ENCODE measurements at regions not wholly inside any gene's neighbourhood (a gene's known extent, or its start where the extent isn't known, plus 50 kb on each side); places are given as distances from the start of the nearest gene placed in this dataset.
A peak's percentile ranks its signal among the peaks of the same experiment; 100 is the strongest.

DNA sequence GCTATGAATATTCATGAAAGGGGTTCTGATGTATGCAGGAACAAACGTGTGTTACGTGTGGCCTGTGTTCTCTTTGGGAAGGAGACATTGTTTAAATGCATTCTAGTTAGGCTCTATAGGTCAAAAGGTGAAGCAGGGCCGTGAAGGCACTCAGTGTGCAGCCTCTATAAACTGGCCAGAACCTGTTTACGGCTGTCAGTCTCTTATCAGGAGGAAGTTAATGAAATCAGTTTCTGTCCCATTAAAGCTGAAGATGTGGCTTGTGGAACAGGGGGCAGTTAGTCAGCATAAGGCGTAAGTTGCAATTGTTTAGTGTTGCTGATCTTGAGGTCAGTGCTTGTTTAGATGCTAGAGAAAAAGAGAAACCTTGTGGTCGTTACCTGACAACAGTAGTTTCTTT, 111.5 kb upstream of the KCNG1 start:
- Histone ChIP-seq H3K27me3 (ENCODE audit: insufficient read depth, poor library complexity, severe bottlenecking) (no peaks in the 10 kb centered on the region), H3K9me3 (ENCODE audit: severe bottlenecking) (no peaks in the 10 kb centered on the region), H3K27ac (ENCODE audit: poor library complexity, severe bottlenecking) (no peak overlapping the region), H3K4me3 (ENCODE audit: severe bottlenecking) (no peak overlapping the region), H3K36me3 (ENCODE audit: low read depth) (no peaks in the 10 kb centered on the region), H3K4me1 (ENCODE audit: insufficient read depth, poor library complexity, severe bottlenecking) (no peaks in the 10 kb centered on the region)
- DNase-seq (ENCODE audit: low spot score) (no peak), ATAC-seq (ENCODE audit: low read depth) (no peak)
- TF ChIP-seq, protein P1, sequence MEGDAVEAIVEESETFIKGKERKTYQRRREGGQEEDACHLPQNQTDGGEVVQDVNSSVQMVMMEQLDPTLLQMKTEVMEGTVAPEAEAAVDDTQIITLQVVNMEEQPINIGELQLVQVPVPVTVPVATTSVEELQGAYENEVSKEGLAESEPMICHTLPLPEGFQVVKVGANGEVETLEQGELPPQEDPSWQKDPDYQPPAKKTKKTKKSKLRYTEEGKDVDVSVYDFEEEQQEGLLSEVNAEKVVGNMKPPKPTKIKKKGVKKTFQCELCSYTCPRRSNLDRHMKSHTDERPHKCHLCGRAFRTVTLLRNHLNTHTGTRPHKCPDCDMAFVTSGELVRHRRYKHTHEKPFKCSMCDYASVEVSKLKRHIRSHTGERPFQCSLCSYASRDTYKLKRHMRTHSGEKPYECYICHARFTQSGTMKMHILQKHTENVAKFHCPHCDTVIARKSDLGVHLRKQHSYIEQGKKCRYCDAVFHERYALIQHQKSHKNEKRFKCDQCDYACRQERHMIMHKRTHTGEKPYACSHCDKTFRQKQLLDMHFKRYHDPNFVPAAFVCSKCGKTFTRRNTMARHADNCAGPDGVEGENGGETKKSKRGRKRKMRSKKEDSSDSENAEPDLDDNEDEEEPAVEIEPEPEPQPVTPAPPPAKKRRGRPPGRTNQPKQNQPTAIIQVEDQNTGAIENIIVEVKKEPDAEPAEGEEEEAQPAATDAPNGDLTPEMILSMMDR (IDR thresholded peaks at IDR 0.05; ENCODE audit: poor library complexity, severe bottlenecking), result no peak

DNA sequence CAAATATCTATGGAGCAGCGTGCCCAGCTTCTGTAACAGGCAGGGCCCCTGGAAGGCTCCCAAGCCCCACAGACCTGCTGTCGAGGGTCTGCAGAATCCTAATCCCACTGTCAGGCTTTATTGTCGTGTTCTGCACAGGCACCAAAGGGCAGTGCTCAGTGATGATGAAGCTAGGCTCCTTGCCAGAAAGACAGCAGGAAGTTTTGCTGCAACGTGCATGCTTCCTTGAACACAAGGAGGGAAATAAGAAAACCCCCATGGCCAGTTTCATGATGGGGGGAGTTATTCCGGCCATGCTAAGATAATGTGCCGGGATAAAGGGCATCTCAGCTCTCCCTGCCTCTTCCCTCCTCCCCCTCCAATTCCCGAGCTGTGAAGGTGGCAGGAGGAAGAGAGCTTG, 109.4 kb upstream of the KCNG1 start:
- peaks cover 14% of the 10 kb centered on the region for H3K4me1 ChIP-seq (ENCODE audit: insufficient read depth, poor library complexity, severe bottlenecking)
- ATAC-seq (ENCODE audit: low read depth) (no peak), DNase-seq (ENCODE audit: low spot score) (no peak)
- no peak overlapping the region for H3K4me3 ChIP-seq (ENCODE audit: severe bottlenecking)
- H3K9me3 ChIP-seq (ENCODE audit: severe bottlenecking), result no peaks in the 10 kb centered on the region
- no peaks in the 10 kb centered on the region for H3K36me3 ChIP-seq (ENCODE audit: low read depth)
- TF ChIP-seq, protein P1 (IDR thresholded peaks at IDR 0.05; ENCODE audit: poor library complexity, severe bottlenecking), result no peak
- H3K27me3 ChIP-seq (ENCODE audit: insufficient read depth, poor library complexity, severe bottlenecking), result no peaks in the 10 kb centered on the region
- H3K27ac ChIP-seq (ENCODE audit: poor library complexity, severe bottlenecking), result no peak overlapping the region

DNA sequence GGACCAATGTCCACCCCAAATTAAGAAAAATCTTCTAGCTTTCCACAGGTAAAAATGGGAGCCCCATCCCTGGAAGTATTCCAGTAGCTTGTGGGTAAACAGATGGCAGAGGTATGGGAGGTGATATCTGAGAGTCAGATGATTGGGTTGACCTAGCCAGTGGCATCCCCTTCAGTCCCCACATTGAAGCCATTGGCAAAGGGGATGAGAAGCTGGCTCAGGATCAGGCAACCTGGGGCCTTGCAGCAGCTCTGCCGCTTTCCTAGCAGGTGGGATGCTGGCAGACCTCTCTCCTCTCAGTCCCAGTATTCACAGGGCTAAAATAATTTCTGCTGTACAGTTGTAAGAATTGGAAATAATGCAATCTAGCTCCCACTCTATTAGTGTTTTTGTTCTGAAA, 108.9 kb upstream of the KCNG1 start:
- H3K36me3 ChIP-seq (ENCODE audit: low read depth), result no peaks in the 10 kb centered on the region
- H3K4me3 ChIP-seq (ENCODE audit: severe bottlenecking), result no peak overlapping the region
- H3K27ac ChIP-seq (ENCODE audit: poor library complexity, severe bottlenecking), result no peak overlapping the region
- TF ChIP-seq, protein P1 (IDR thresholded peaks at IDR 0.05; ENCODE audit: poor library complexity, severe bottlenecking), result no peak
- DNase-seq (ENCODE audit: low spot score) (no peak), ATAC-seq (ENCODE audit: low read depth) (no peak)
- H3K4me1 ChIP-seq (ENCODE audit: insufficient read depth, poor library complexity, severe bottlenecking), result peaks cover 14% of the 10 kb centered on the region
- no peaks in the 10 kb centered on the region for H3K9me3 ChIP-seq (ENCODE audit: severe bottlenecking)
- no peaks in the 10 kb centered on the region for H3K27me3 ChIP-seq (ENCODE audit: insufficient read depth, poor library complexity, severe bottlenecking)

DNA sequence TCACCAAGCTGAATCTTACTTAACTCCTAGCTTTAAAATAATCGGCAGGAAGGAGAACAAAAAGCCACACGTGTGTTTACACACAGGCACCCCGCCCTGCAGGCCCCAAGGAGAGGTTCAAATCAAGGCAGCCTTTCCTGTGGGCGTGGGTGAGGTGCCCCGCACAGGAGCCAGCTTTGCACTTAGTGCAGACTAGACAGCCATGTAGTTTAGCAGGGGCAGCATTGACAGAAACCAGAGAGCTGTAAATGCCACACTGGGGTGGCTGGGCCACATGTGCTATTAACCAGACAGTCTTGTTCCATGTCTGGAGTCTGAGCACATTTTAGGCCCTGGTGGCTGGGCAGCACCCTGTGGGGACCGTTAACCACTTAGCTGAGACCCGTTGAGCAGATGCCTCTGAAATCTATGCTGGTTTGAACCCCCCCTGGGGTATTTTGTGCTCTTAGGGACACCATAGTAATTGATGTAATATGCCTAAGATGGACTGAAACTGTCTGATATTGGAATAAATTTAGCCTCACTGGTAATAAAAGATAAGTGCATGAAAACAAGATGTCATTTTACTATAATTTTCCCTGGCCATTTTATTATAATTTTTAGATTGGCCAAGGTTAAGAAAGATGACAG, 106.4 kb upstream of the KCNG1 start:
- ATAC-seq (ENCODE audit: low read depth) (no peak), DNase-seq (ENCODE audit: low spot score) (no peak)
- Histone ChIP-seq H3K4me3 (ENCODE audit: severe bottlenecking) (no peak overlapping the region), H3K27me3 (ENCODE audit: insufficient read depth, poor library complexity, severe bottlenecking) (no peaks in the 10 kb centered on the region), H3K9me3 (ENCODE audit: severe bottlenecking) (no peaks in the 10 kb centered on the region), H3K4me1 (ENCODE audit: insufficient read depth, poor library complexity, severe bottlenecking) (peaks cover 14% of the 10 kb centered on the region), H3K27ac (ENCODE audit: poor library complexity, severe bottlenecking) (no peak overlapping the region), H3K36me3 (ENCODE audit: low read depth) (no peaks in the 10 kb centered on the region)
- TF ChIP-seq, protein P1 (IDR thresholded peaks at IDR 0.05; ENCODE audit: poor library complexity, severe bottlenecking), result no peak

DNA sequence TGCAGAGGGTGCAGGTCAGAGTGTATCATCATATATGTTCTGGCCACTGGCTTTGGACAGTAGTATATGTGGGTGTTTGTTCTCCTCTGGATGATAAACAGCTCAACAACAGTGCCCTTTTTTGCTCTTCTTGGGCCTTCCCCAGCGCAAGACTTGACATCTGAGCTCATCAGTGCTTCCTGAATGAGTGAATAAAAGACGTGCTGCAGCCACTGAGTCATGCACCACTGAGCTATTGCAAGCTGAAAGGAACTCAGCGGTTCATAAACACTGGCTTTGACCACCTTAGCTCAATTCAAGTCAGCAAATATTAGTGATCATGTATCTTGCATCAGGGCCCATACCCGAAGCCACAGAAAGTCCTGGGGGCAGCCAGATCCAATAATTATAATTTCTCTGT, 105.3 kb upstream of the KCNG1 start:
- H3K9me3 ChIP-seq (ENCODE audit: severe bottlenecking), result no peaks in the 10 kb centered on the region
- no peak overlapping the region for H3K4me3 ChIP-seq (ENCODE audit: severe bottlenecking)
- peak overlapping the region; percentile 17 for H3K27ac ChIP-seq (ENCODE audit: poor library complexity, severe bottlenecking)
- DNase-seq (ENCODE audit: low spot score) (no peak), ATAC-seq (ENCODE audit: low read depth) (peak; percentile 97)
- TF ChIP-seq, protein P1 (IDR thresholded peaks at IDR 0.05; ENCODE audit: poor library complexity, severe bottlenecking), result no peak
- H3K36me3 ChIP-seq (ENCODE audit: low read depth), result no peaks in the 10 kb centered on the region
- H3K4me1 ChIP-seq (ENCODE audit: insufficient read depth, poor library complexity, severe bottlenecking), result peaks cover 14% of the 10 kb centered on the region
- H3K27me3 ChIP-seq (ENCODE audit: insufficient read depth, poor library complexity, severe bottlenecking), result no peaks in the 10 kb centered on the region

All from RWPE2 (cell line).